H1 (cell line): ENCODE measurements at regions not wholly inside any gene's neighbourhood (a gene's known extent, or its start where the extent isn't known, plus 50 kb on each side); places are given as distances from the start of the nearest gene placed in this dataset.

Experiments used
- CTCF ChIA-PET: fragments of 300-600 bp; sonication (Branson Sonifier 250); formaldehyde crosslinking; loops from one replicate; lab custom pipeline; 2021; ENCODE audit not compliant: partially characterized antibody; lab: Charles Lee
- POLR2A ChIA-PET: fragments of 300-600 bp; sonication (Branson Sonifier 250); formaldehyde crosslinking; loops from one replicate; lab custom pipeline; 2021; ENCODE audit warnings: inconsistent platforms; ENCODE audit not compliant: partially characterized antibody; lab: Charles Lee
- DNase-seq, 2 experiments: peaks; one replicate each; pipeline versions ENCODE4 v3.0.0 to v3.0.0-alpha.2; 2010 to 2022; ENCODE audit warnings: low spot score in 2 of 2, low read depth in 1 of 2, mixed read lengths in 1 of 2
- FAIRE-seq: peaks from 2 replicates; lab custom pipeline; 2011; peaks lifted over from hg19 to GRCh38; lab: Jason Lieb, UNC
- H2AFZ ChIP-seq: 2 replicates; pipeline ENCODE4 v1.8.1; 2012; ENCODE audit warnings: low read length, inconsistent platforms
- H2AK5ac ChIP-seq: 2 replicates; pipeline ENCODE4 v1.6.1; 2013; ENCODE audit warnings: low read depth, low read length
- H2BK120ac ChIP-seq: replicated peaks from 2 replicates; pipeline ENCODE3; 2013; ENCODE audit warnings: low read depth, low read length, inconsistent platforms
- H2BK12ac ChIP-seq: 2 replicates; pipeline ENCODE4 v1.6.1; 2013; ENCODE audit warnings: low read depth, low read length
- H2BK15ac ChIP-seq: 2 replicates; pipeline ENCODE4 v1.6.1; 2013; ENCODE audit warnings: low read length
- H2BK20ac ChIP-seq: 2 replicates; pipeline ENCODE4 v1.6.1; 2013; ENCODE audit warnings: low read length
- H2BK5ac ChIP-seq: 2 replicates; pipeline ENCODE4 v1.6.1; 2013; ENCODE audit warnings: low read depth, low read length
- H3K14ac ChIP-seq: 2 replicates; pipeline ENCODE4 v1.6.1; 2013; ENCODE audit warnings: inconsistent platforms; ENCODE audit not compliant: insufficient read length
- H3K18ac ChIP-seq: 2 replicates; pipeline ENCODE4 v1.6.1; 2013; ENCODE audit warnings: low read length; ENCODE audit errors: extremely low read depth
- H3K23ac ChIP-seq: 2 replicates; pipeline ENCODE4 v1.6.1; 2013; ENCODE audit warnings: inconsistent platforms; ENCODE audit not compliant: insufficient read length
- H3K23me2 ChIP-seq: 2 replicates; pipeline ENCODE4 v1.6.1; 2013; ENCODE audit warnings: low read depth, low read length
- H3K27ac ChIP-seq: 2 replicates; pipeline ENCODE4 v1.6.1; 2011; ENCODE audit warnings: low read depth, low read length, inconsistent platforms
- H3K27me3 ChIP-seq, 4 experiments: replicated peaks in 1 of 4; 1 replicate in 1 of 4; 2 replicates in 3 of 4; pipeline versions ENCODE4 v1.6.1 to v1.8.1; 2011 to 2013; ENCODE audit warnings: low read length in 3 of 4, mild to moderate bottlenecking in 3 of 4, inconsistent platforms in 2 of 4, mixed read lengths in 2 of 4, moderate library complexity in 1 of 4; ENCODE audit not compliant: control insufficient read depth in 3 of 4, insufficient read depth in 3 of 4; ENCODE audit errors: extremely low read depth in 1 of 4
- H3K36me3 ChIP-seq, 4 experiments: 2 replicates each; pipeline versions ENCODE4 v1.6.1 to v1.8.1; 2011 to 2013; ENCODE audit warnings: mild to moderate bottlenecking in 4 of 4, low read length in 3 of 4, moderate library complexity in 2 of 4, control low read depth in 1 of 4, inconsistent platforms in 1 of 4; ENCODE audit not compliant: insufficient read depth in 4 of 4, control insufficient read depth in 2 of 4
- H3K4ac ChIP-seq: replicated peaks from 2 replicates; pipeline ENCODE3; 2013; ENCODE audit warnings: low read length, low read depth, mixed read lengths, inconsistent platforms; ENCODE audit not compliant: insufficient read length
- H3K4me1 ChIP-seq, 4 experiments: replicated peaks in 1 of 4; 1 replicate in 1 of 4; 2 replicates in 3 of 4; pipeline versions ENCODE4 v1.6.1 to v1.8.1; 2011 to 2013; ENCODE audit warnings: low read length in 3 of 4, inconsistent platforms in 2 of 4, mixed read lengths in 1 of 4; ENCODE audit not compliant: insufficient read depth in 4 of 4, control insufficient read depth in 3 of 4
- H3K4me2 ChIP-seq, 2 experiments: 2 replicates each; pipeline versions ENCODE4 v1.6.1 to v1.8.1; 2011 to 2013; ENCODE audit warnings: low read depth in 2 of 2, low read length in 2 of 2, control low read depth in 1 of 2, inconsistent platforms in 1 of 2, mild to moderate bottlenecking in 1 of 2; ENCODE audit not compliant: insufficient read depth in 1 of 2
- H3K4me3 ChIP-seq, 4 experiments: fragments of 200-600, 300-600 bp in 1 of 4; sonication (generic), shearing (Covaris generic), sonication (Bioruptor Twin) in 1 of 4; 2 replicates each; pipeline versions ENCODE4 v1.5.1 to v1.8.1; 2011 to 2016; ENCODE audit warnings: low read length in 4 of 4, low read depth in 3 of 4, control low read depth in 2 of 4, inconsistent platforms in 2 of 4, mild to moderate bottlenecking in 2 of 4, mixed read lengths in 1 of 4, moderate library complexity in 1 of 4; ENCODE audit not compliant: insufficient read depth in 2 of 4; ENCODE audit errors: extremely low read depth in 1 of 4
- H3K56ac ChIP-seq: replicated peaks from 2 replicates; pipeline ENCODE3; 2013; ENCODE audit warnings: low read depth, mild to moderate bottlenecking, mixed read lengths, low read length, inconsistent platforms; ENCODE audit not compliant: insufficient read length
- H3K79me1 ChIP-seq: 2 replicates; pipeline ENCODE4 v1.6.1; 2013; ENCODE audit warnings: low read depth, low read length, control low read depth
- H3K79me2 ChIP-seq, 2 experiments: 2 replicates each; pipeline versions ENCODE4 v1.6.1 to v1.8.1; 2012 to 2013; ENCODE audit warnings: low read length in 2 of 2, mild to moderate bottlenecking in 2 of 2, inconsistent platforms in 1 of 2; ENCODE audit not compliant: insufficient read depth in 2 of 2, control insufficient read depth in 1 of 2
- H3K9ac ChIP-seq, 4 experiments: replicated peaks in 1 of 4; 1 replicate in 1 of 4; 2 replicates in 3 of 4; pipeline versions ENCODE4 v1.6.1 to v1.8.1; 2011 to 2013; ENCODE audit warnings: low read depth in 3 of 4, low read length in 3 of 4, control low read depth in 2 of 4, mild to moderate bottlenecking in 2 of 4, moderate library complexity in 2 of 4, inconsistent platforms in 1 of 4; ENCODE audit errors: extremely low read depth in 1 of 4
- H3K9me3 ChIP-seq, 2 experiments: 2 replicates each; pipeline versions ENCODE4 v1.6.1 to v1.8.1; 2012 to 2013; ENCODE audit warnings: mild to moderate bottlenecking in 2 of 2, moderate library complexity in 2 of 2, control low read depth in 1 of 2, inconsistent platforms in 1 of 2, low read depth in 1 of 2, low read length in 1 of 2, mixed read lengths in 1 of 2; ENCODE audit not compliant: insufficient read depth in 2 of 2
- H4K20me1 ChIP-seq, 2 experiments: replicated peaks in 1 of 2; 2 replicates each; pipeline versions ENCODE3 to v1.8.1; 2011 to 2013; ENCODE audit warnings: inconsistent platforms in 2 of 2, low read length in 2 of 2, mild to moderate bottlenecking in 1 of 2; ENCODE audit not compliant: insufficient read depth in 2 of 2, control insufficient read depth in 1 of 2
- H4K5ac ChIP-seq: 2 replicates; pipeline ENCODE4 v1.6.1; 2013; ENCODE audit warnings: low read length, low read depth, mixed read lengths, inconsistent platforms; ENCODE audit not compliant: insufficient read length
- H4K8ac ChIP-seq: 2 replicates; pipeline ENCODE4 v1.8.0; 2013; ENCODE audit warnings: mild to moderate bottlenecking, moderate library complexity, low read length, inconsistent platforms; ENCODE audit not compliant: insufficient read depth; ENCODE audit errors: extremely low read depth
- H4K91ac ChIP-seq: replicated peaks from 2 replicates; pipeline ENCODE3; 2013; ENCODE audit warnings: low read length, mixed read lengths, inconsistent platforms; ENCODE audit not compliant: insufficient read length
- ASH2L ChIP-seq: fragments of 200-600, 300-600 bp; sonication (generic); IDR thresholded peaks from one replicate; pipeline ENCODE4 v1.7.1; 2017; ENCODE audit warnings: low read length
- TCF12 ChIP-seq: IDR thresholded peaks from 2 replicates; pipeline ENCODE4 v1.6.1; 2011; ENCODE audit warnings: low read depth, mild to moderate bottlenecking, low read length
- WGBS, 2 experiments: shearing (Covaris generic) in 1 of 2; methylation state at CpG; one replicate each; pipeline versions ENCODE4 v1.1.6 to v1.1.7; 2013 to 2015; ENCODE audit warnings: low lambda C conversion rate in 2 of 2, mixed read lengths in 2 of 2, inconsistent platforms in 1 of 2, low coverage in 1 of 2, missing lambda C conversion rate in 1 of 2; ENCODE audit not compliant: insufficient replicate concordance in 2 of 2, insufficient coverage in 1 of 2, insufficient read length in 1 of 2; ENCODE audit errors: extremely low coverage in 1 of 2, missing lambda C conversion rate in 1 of 2; 5-methylcytosine and 5-hydroxymethylcytosine counted together

DNA sequence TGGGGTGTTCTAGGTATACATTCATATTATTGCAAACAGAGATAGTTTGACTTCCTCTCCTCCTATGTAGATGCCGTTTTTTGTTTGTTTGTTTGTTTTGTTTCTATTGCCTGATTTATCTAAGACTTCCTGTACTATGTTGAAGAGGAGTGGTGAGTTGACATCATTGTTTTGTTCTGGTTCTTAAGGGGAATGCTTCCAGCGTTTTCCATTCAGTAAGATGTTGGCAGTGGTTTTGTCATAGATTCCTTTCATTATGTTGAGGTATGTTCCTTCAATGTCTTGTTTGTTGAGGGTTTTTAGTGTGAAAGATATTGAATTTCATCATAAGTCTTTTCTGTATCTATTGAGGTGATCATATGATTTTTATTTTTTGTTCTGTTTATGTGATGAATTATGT, 401.6 kb upstream of the EPHA5 start:
- Histone ChIP-seq H2AFZ (no peak overlapping the region), H2BK15ac (no peak overlapping the region), H3K36me3 (no peaks in the 10 kb centered on the region), H2AK5ac (no peak overlapping the region), H2BK12ac (no peak overlapping the region), H3K18ac (no peak overlapping the region), H4K8ac (no peak overlapping the region), H3K27me3 (no peaks in the 10 kb centered on the region), H2BK120ac (no peak overlapping the region), H3K4me3 (no peak overlapping the region), H3K27ac (no peak overlapping the region), H3K4me1 (no peaks in the 10 kb centered on the region), H4K91ac (no peak overlapping the region), H3K79me1 (no peaks in the 10 kb centered on the region), H3K23ac (no peak overlapping the region), H2BK20ac (no peak overlapping the region), H3K4ac (no peak overlapping the region), H3K56ac (no peak overlapping the region), H2BK5ac (no peak overlapping the region), H3K9me3 (no peaks in the 10 kb centered on the region), H3K4me2 (no peak overlapping the region), H3K14ac (no peak overlapping the region), H4K5ac (no peak overlapping the region), H4K20me1 (no peaks in the 10 kb centered on the region), H3K79me2 (no peaks in the 10 kb centered on the region), H3K23me2 (no peaks in the 10 kb centered on the region), H3K9ac (no peak overlapping the region)
- ChIA-PET CTCF (no interaction called here), POLR2A (no interaction called here)
- DNase-seq: no peak
- WGBS, 2 experiments: 95% methylated on average over 2 of the region's 2 CpGs; no CpG with 5 or more reads in 1 of the 2 experiments
- no peak for TF ChIP-seq TCF12
- TF ChIP-seq ASH2L: no peak
- peak; percentile 24 for FAIRE-seq
